ENCODE measurements at regions not wholly inside any gene's neighbourhood (a gene's known extent, or its start where the extent isn't known, plus 50 kb on each side); places are given as distances from the start of the nearest gene placed in this dataset.

GRCh38 chr12:18886962-18887361, 149.0 kb downstream of the CAPZA3 start:
- TF ChIP-seq POLR2AphosphoS5 (IDR thresholded peaks at IDR 0.05; ENCODE audit: insufficient read depth in 1 of 2, low read depth in 1 of 2) = no peak
- TF ChIP-seq CTCF (IDR thresholded peaks at IDR 0.05) = no peak
- no peak for TF ChIP-seq POLR2A (IDR thresholded peaks at IDR 0.05)

Data from vagina (tissue), 2 donors.